GDM1 (cell line): ENCODE measurements at regions not wholly inside any gene's neighbourhood (a gene's known extent, or its start where the extent isn't known, plus 50 kb on each side); places are given as distances from the start of the nearest gene placed in this dataset.
"Not testable (repeated sequence)": the region's sequence is repeated elsewhere in the genome, so short reads cannot be mapped to it uniquely, and the experiment has no call there.

Experiments used
- DNase-seq: peaks from one replicate; lab custom pipeline; 2025; lab: John Stamatoyannopoulos, UW

DNA sequence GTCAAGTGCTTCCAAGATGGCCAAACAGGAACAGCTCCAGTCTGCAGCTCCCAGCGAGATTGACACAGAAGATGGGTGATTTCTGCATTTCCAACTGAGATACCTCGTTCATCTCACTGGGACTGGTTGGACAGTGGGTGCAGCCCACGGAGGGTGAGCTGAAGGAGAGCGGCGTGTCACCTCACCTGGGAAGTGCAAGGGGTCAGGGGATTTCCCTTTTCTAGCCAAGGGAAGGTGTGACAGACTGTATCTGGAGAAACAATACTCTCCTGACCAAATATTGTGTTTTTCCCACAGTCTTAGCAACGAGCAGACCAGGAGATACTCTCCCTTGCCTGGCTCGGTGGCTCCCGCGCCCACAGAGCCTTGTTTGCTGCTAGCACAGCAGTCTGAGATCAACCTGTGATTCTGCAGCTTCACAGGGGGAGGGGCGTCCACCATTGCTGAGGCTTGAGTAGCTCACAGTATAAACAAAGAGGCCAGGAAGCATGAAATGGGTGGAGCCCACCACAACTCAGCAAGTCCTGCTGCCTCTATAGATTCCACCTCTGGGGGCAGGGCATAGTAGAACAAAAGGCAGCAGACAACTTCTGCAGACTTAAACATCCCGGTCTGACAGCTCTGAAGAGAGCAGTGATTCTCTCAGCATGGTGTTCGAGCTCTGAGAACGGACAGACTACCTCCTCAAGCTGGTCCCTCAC lies 293.5 kb upstream of the SUCLG2 start:
- DNase-seq = no peak

DNA sequence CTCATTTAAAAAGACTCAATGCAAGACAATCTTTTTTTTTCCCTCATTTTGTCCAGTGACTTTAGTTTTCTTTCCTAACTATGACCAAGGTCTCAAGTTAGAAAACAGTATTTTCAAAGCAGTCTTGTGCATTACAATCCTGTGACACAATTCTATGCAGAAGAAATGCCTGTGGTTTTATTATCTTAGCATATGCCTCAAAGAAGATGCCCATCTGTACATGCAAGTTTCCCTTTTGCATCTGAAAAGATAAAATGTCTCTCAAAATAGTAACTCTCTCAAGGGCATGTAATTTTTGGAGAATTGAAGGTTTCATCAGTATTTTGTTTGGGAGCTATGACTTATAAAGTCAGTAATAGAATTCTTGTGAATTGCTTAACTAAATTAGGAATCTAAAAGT lies 292.0 kb upstream of the SUCLG2 start:
- no peak for DNase-seq

DNA sequence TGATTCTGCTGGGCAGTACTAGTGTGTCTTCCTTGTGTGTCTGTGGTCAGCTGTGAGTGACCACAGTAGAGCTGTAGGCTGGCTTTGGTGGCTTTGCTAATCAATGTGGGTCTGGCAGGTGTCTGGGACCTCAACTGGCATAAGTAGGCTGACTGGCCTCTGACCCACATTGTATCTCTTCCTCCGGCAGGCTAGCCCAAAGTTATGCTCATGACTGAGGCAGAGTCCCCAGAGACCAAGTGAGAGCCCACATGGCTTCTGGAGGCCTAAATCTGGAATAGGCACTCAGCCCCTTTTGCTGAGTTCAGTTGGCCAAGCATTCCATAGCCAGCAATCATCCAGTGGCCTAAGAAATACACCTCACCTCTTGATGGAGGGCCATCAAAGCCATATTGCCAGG lies 289.1 kb upstream of the SUCLG2 start:
- no peak for DNase-seq

DNA sequence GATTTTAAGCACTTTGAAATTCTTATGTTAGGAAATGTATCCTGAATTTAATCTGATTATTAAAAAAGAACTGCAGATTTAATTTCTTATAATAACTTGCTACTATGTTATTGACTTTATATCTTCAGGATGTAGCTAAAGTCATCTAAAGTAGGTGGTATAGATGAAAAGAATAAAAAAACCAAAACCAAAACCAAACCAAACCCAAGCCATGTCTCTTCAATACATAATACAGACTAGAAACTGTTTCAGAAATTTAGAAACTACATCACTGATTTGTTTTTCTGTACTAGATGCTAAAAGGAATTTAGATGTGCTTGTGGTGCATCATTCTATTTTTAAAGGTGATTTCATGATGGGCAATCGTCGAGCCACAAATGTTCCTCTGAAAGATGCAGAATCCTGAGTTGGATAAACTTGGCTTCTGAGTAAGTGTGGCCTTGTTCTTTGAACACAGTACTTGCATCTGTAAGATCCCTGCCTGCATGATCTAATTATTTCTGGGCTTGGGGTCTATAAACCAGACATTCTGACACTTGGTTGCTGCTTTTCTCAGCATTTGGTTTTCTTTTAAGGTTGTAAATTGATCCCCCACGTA lies 287.1 kb upstream of the SUCLG2 start:
- DNase-seq = no peak

DNA sequence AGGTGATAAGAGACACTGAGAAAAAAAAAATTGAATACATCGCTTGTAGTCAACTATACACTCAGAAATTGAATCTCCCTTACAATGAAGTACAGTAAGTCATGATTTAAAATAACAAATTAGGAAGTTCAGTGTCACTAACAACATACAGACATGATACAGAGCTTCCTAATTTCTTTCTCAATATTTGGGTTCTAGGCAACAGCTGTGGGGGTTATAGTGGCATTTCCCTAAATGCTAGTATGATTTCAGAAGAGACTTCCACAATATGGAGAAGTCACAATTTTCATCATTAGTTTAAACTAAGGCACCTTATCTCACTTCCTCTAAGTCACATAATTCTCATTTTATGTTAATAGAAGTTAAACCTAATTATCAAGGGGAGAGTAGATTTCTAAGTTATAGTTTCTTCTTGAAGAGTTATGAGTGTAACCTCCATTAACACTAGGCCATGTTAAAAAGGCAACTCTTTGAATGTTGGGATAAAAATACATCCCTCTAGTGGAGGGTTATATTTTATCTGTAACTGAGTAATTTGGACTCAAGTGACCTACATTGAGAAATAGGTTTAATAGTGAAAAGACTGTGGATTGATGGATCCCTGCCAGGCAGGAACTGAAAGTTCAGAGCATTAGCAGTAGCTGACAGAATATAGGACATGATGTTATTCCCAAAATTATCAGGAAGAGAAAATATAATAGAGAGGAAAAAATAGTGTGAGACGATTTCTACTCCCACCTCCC lies 286.0 kb upstream of the SUCLG2 start:
- no peak for DNase-seq

DNA sequence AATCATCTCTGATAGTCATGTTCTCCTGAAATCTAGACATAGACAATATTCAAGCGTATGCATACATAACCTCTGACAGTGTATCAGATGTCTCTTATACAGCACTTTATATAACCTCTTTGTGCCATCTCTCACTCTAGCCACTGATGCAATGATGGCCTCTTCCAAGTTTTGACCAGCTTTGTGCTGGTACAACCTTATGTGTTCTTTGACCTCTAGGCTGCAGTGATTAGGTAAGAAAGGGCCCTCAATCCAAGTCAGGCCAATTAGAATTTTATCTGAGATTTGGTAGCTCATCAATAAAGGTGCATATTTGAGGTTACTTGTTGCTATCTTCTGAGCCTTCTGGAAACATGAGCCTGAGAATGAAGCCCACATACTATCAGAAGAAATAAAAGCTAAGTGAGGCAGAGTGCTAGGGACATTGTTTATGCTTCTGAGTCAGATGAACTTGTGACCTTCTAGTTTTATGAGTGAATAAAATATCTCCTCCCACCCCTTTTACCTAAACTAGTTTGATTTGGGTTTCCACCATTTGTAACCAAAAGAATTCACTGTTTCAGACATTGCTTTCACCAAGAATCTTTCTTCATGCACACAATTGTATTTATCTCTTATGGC lies 283.2 kb upstream of the SUCLG2 start:
- no peak for DNase-seq

DNA sequence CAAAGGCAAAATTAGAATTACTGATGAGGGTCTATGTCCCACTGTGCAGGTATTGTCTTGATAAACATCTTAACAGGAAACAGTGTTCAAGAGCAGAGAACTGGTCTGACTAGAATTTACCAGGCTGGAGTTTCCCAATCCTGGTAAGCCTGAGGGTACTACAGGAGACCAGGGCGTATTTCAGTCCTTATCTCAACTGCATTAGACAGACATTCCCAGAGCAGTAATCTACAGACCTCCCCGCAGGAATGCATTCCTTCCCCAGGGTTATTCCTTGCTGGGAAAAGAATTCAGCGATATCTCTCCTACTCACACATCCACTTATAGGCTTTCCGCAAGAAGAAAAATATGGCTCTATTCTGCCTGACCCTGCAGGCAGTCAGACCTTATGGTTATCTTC lies 276.0 kb upstream of the SUCLG2 start:
- DNase-seq = not testable (repeated sequence)

DNA sequence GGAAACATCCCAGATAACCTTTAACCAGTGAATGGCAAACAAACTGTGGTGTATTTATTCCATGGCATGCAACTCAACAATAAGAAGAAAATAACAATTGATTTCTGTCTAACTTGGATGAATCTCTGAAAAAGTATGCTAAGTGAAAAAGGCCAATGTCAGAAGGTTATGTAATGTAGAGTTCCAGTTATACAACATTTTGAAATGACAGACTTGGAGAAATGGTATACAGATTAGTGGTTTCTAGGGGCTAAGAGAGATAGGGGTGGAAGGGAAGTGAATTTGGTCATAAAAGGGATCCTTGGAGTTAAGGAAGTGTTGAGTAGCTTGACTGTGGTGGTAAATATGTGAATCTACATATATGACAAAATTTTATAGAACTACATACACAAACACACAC lies 269.4 kb upstream of the SUCLG2 start:
- DNase-seq = no peak

DNA sequence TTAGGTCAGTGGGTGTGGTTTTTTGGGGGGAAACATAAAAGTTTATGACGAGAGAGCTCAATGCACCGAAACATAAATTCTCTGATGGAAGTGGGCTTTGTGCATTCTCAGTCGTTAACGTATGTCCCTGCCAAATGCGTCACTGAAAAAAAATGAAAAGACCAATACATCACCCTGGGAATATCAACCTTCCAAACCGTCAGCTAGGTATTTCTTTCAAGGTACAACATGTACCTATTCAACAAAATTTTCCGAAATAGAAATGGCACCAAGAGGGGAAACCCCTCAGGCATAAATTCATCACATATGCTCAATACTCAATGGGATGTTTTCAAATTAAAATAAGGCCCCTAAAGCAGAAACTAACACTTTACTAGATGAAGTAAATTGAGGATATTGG lies 266.6 kb upstream of the SUCLG2 start:
- no peak for DNase-seq

DNA sequence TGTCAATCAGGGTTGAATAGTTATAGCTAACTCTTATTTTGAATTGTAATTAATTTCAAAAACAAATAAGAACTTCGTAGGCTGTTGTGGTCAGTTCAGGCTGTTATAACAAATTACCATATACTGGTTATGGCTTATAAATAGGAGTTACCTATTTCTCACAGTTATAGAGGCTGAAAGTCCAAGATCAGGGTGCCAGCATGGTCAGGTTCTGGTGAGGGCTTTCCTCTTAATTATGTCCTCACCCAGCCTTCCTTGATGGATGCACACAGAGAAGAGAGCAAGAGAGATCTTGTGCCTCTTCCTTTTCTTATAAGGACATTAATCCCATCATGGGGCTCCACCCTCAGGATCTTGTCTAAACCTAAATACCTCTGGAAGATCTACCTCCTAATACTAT lies 265.9 kb upstream of the SUCLG2 start:
- no peak for DNase-seq

DNA sequence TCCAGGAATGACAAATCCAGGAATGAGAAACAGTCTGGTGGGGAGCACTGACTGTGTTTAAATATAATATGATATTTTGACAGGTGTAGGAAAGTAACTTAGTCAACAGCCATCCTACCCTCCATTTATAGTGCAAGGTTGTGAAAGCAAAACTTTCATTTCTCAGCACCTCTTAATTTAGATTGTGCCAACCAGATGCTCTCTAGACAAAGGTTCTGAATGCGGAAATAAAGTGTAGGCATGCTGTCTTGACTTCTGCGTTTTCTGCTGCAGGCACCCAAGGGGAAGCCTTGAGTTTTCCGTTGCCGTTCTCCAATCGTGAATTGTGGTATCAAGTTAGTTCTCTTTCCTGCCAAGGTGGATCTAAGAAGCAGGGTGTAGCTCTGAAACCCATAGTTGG lies 261.9 kb upstream of the SUCLG2 start:
- no peak for DNase-seq

DNA sequence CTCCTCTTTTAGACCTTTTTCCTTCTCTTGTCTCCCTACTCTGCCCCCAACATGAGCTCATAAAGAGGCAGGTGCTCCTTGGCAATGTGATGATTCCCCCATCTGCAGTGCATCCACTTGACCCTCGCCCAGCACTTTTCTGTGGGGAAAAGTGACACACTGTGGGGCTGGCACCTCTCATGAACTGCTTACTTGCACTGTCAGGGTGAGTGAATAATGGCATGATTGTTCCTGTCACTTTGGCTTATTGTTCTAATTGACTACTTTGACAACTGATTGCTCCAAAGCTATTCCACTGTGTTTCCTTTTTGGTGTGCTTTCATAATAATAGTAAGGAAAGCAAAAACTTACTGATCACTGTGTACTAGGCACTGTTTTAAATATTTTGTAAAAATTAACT lies 253.3 kb upstream of the SUCLG2 start:
- no peak for DNase-seq

DNA sequence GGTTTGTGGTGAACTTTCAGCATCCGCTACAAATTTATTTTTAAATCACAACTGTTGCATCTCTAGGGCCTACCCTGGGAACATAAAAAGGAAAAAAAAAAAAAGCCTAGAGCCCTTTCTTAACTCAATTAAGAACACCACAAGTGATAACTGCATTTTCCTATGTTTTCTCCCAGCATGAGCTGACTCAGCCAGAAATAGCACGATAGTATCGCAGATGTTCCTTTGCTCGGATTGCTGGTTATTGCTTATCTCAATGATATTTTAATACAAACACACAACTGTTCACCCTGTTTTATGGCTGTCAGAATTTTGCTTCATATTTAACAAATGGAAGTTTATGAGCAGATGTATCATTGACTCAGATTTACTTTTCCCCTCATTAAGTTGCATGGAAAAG lies 251.8 kb upstream of the SUCLG2 start:
- no peak for DNase-seq

DNA sequence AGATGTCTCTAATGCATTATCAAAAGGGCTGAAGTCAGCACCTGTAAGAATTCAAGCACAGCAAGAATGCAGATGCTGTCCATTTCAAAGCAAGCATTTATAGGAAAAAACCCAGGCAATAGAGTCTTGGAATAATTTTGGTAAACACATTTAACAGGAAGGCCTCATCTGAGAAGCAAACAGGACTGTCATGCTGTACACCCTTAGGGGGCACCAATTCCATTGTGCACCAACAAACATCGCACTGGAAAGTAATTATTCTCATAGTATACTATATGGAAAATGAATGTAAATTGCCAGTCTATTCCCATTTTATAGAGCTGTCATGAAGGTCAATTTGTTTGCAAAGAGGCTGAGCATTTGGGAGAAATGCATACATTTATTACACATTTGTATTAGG lies 247.3 kb upstream of the SUCLG2 start:
- DNase-seq = no peak

DNA sequence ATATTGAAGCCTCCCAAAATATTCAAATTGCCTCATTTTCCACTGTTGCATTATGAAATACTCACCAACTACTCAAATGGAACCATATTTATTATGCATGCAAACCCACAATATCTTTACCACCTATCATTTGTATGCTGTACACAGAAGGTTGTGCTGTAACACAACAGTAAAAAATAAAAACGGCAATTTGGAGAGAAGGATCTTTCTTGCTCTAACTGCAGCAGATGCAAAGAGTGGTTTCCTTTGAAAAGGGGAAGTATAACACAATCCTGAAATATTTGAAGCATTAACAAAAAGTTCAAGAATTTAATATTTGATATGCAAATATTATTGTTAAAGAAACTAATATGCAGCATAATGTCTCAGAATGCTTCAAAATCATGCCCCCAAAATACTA lies 244.5 kb upstream of the SUCLG2 start:
- DNase-seq = no peak

DNA sequence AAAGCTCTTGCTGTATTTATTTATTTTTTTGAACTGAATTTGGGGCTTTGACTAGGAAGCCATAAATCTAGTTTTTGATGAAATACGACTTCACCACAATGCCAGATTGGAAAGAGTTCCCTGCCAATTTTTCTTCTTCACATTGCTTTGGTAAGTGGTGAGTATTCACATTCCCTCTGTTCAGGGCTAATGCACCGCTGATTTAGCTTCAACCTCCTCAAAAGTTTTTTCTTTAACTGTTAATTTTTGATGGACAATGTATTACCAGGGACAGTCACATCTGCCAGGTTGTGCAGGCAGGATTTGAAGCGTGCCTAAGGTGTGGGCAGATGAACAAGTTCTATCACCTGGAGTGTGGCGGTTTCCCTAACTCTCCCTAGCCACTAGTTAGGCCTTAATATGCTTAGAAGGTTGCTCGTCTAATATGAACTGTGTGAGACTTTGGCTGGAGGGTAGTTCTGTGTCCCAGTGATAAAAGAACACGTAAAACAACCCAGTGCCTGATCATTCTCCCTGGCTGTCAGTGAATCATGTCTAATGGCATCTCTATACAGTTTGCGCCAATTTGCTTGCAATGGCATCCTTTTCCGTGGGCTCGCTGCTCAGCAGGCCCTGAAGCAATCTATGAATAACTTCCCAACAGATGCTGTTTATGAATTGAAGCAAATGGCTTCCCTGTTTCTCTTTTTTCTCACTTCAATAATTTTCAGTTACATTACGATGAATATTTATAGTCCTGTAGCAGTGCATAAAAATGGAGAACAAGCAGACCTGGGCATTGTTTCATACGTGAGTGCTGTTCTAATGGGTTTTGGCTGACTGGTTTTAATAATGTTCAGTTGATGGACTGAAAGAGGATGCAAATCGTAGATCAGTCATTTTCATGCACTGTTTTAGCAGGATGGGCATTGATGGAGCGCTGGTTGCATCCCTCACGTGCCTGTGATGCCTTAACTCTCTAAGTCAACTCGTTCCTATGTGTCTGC lies 243.2 kb upstream of the SUCLG2 start:
- DNase-seq = no peak

DNA sequence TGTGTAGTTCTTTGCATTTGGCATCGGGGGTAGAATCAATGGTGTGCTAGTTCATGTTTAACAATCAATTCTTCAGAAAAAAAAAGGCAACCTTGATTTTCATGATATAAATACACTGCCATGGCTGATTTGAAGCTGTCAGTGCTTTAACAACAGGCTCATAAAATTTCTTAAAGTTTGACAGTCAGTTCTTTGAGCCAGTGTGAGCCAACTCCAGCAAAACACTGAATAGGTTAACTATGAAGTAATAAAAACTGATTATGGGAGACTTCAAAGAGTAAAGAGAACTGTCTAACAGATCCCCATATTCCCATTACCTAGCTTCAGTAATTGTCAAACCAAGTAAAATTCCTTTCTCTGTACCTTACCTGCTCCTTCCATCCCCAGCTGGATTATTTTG lies 241.7 kb upstream of the SUCLG2 start:
- no peak for DNase-seq

DNA sequence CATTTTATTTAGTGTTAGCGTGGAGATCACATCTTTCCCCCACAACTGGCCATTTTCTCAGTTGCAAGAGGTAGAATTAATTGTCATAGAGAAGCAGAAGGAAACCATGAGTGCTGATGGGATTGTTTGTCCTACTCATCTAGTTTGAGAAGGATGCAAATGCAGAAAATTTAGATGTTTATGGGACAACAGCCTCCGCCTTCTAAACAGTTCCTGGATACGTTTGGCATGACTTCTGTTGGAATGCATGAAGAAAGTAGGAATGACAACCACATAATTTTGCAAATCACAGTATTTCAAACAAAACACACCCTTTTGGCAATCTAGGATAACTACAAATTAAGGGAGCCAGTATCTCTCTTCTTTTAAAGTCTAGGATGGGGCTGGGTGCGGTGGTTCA lies 240.1 kb upstream of the SUCLG2 start:
- no peak for DNase-seq

DNA sequence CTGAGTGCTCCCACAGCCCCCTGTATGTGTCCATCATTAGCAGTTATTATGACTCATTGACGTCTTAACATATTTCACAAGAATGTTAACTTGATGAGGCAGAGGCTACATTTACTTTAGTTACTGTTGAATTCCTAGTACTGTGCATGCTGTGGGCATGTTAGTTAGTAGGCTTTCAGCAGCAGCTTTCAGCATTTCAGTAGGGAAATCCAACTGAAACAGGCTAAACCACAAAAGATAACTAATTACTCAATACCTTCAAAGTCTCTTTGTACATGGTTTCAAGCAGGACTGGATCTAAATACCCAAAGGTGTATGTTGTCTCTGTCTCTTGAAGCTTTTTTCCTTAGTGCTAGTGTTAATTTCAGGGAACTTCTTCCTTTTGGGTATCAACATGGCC lies 229.9 kb upstream of the SUCLG2 start:
- DNase-seq = no peak

DNA sequence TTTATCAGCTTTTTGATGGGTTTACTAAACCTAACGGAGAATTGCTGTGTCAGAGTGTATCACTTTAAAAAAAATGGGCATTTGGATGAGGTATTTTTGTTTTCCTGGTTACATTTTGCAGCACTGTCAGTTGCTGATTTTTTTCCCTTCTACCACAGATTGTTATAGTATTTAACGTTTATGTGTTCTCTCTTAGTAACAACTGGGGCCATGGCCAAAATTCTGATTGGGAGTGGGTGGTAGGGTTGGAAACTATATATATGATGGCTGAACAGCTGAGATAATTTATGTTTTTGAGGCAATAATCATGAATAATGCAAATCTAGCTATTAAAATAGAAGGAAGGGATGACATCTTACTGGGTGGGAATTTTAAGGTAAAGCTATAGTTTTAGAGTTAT lies 229.4 kb upstream of the SUCLG2 start:
- no peak for DNase-seq

DNA sequence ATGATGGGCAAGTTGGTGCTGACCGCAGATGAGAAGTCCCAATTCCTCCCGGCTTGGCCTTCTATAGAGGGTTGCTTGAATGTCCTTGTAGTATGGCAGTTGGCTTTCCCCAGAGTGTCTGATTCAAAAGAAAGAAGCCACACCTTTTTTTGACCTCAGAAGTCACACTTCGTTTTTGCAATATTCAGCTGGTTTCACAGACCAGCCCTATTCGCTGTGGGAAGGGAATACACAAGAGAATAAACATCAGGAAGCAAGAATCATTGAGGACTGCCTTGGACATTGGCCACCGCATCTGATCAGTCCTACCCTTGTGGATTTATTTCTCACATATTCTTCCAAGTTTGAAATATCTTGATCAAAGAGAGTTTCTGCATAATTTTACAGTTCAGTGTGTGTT lies 228.6 kb upstream of the SUCLG2 start:
- DNase-seq = no peak

DNA sequence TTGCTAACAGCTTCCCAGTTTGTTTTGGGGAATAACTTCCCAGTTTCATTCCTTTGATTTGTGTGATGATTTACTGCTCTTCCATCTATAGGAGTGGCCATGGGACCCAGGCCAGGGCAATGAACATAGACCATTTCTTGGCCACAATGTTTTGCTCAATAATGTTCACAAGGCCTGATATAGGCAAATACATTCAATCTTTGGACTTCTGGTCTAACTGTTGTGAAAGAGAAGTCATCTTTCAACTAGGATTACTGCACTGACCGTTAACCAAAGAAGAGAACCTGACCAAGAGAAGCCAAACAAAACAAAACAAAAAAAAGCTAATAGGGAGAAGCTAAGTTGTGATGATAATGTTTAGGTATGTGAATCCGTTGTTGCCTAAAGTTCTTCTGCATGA lies 221.8 kb upstream of the SUCLG2 start:
- DNase-seq = no peak
